Epithelial cell of proximal tubule (primary cell): ENCODE measurements at regions not wholly inside any gene's neighbourhood (a gene's known extent, or its start where the extent isn't known, plus 50 kb on each side); places are given as distances from the start of the nearest gene placed in this dataset.
"Not testable (repeated sequence)": the region's sequence is repeated elsewhere in the genome, so short reads cannot be mapped to it uniquely, and the experiment has no call there.

Experiments
- DNase-seq: peaks from one replicate; pipeline ENCODE4 v3.0.0-alpha.2; 2011; ENCODE audit warnings: low read depth
- H3K4me3 ChIP-seq: 2 replicates; pipeline ENCODE4 v1.5.1; 2011; ENCODE audit warnings: low read depth, mild to moderate bottlenecking, low read length
- CTCF ChIP-seq: conservative IDR thresholded peaks from 2 replicates; pipeline ENCODE4 v1.5.1; 2012; ENCODE audit warnings: low read depth, mild to moderate bottlenecking, low read length

- no peak for TF ChIP-seq CTCF
- no peak for DNase-seq
- no peak overlapping the region for H3K4me3 ChIP-seq
These were observed 117.7 kb upstream of the KLF12 start for GRCh38 chr13:74251778-74252519.

- H3K4me3 ChIP-seq, result no peak overlapping the region
- DNase-seq, result no peak
- no peak for TF ChIP-seq CTCF
These were observed 116.6 kb upstream of the KLF12 start for GRCh38 chr13:74250738-74251190.

GRCh38 chr13:74248477-74248876 lies 114.3 kb upstream of the KLF12 start:
- DNase-seq, result no peak
- H3K4me3 ChIP-seq, result no peak overlapping the region
- TF ChIP-seq CTCF, result no peak

GRCh38 chr13:74246487-74246886 lies 112.3 kb upstream of the KLF12 start:
- TF ChIP-seq CTCF, result no peak
- no peak for DNase-seq
- H3K4me3 ChIP-seq, result no peak overlapping the region

GRCh38 chr13:74243637-74244526 lies 109.7 kb upstream of the KLF12 start:
- no peak for TF ChIP-seq CTCF
- DNase-seq, result no peak
- H3K4me3 ChIP-seq, result no peak overlapping the region

- not testable (repeated sequence) for H3K4me3 ChIP-seq, DNase-seq
These were observed 107.1 kb upstream of the KLF12 start for GRCh38 chr13:74241343-74241742.

- H3K4me3 ChIP-seq, result no peak overlapping the region
- no peak for TF ChIP-seq CTCF
- no peak for DNase-seq
These were observed 96.8 kb upstream of the KLF12 start for GRCh38 chr13:74230984-74231501.
